NB4 (cell line): ENCODE measurements at regions not wholly inside any gene's neighbourhood (a gene's known extent, or its start where the extent isn't known, plus 50 kb on each side); places are given as distances from the start of the nearest gene placed in this dataset.

Experiments used
- DNase-seq: peaks from one replicate; pipeline ENCODE4 v3.0.0; 2010; ENCODE audit warnings: low read depth
- H3K4me3 ChIP-seq: one replicate; pipeline ENCODE4 v1.5.1; 2011; ENCODE audit warnings: mild to moderate bottlenecking, low read depth, low read length, moderate library complexity
- CTCF ChIP-seq: IDR thresholded peaks from one replicate; pipeline ENCODE4 v1.5.1; 2012; ENCODE audit warnings: low read depth, low read length
- MAX ChIP-seq: IDR thresholded peaks from 2 replicates; pipeline ENCODE4 v1.6.1; 2011; ENCODE audit warnings: low read depth, low read length
- MYC ChIP-seq: IDR thresholded peaks from 2 replicates; pipeline ENCODE4 v1.6.1; 2011; ENCODE audit warnings: low read depth, low read length
- POLR2A ChIP-seq: IDR thresholded peaks from 2 replicates; pipeline ENCODE4 v1.6.1; 2011; ENCODE audit warnings: mild to moderate bottlenecking; ENCODE audit not compliant: insufficient read length; ENCODE audit errors: extremely low read depth

GRCh38 chrX:42941671-42942070, 163.7 kb upstream of the PPP1R2C start:
- DNase-seq: no peak
- no peak overlapping the region for H3K4me3 ChIP-seq
- TF ChIP-seq CTCF: no peak
- no peak for TF ChIP-seq POLR2A
- no peak for TF ChIP-seq MYC
- no peak for TF ChIP-seq MAX

GRCh38 chrX:42943051-42943974, 165.3 kb upstream of the PPP1R2C start:
- peak; percentile 76 for DNase-seq
- TF ChIP-seq CTCF: no peak
- no peak overlapping the region for H3K4me3 ChIP-seq

GRCh38 chrX:42944381-42944998, 166.5 kb upstream of the PPP1R2C start:
- TF ChIP-seq CTCF: no peak
- TF ChIP-seq MAX: no peak
- no peak for TF ChIP-seq POLR2A
- TF ChIP-seq MYC: no peak
- no peak for DNase-seq
- no peak overlapping the region for H3K4me3 ChIP-seq

GRCh38 chrX:42946544-42947194, 168.7 kb upstream of the PPP1R2C start:
- TF ChIP-seq POLR2A (no peak), MYC (no peak), MAX (no peak), CTCF (no peak)
- no peak for DNase-seq
- no peak overlapping the region for H3K4me3 ChIP-seq

- no peak for TF ChIP-seq CTCF
- H3K4me3 ChIP-seq: no peak overlapping the region
- DNase-seq: no peak
Measured at GRCh38 chrX:42948723-42949657, 171.0 kb upstream of the PPP1R2C start.
